Dedifferentiated amniotic fluid mesenchymal stem cell (primary cell): ENCODE measurements at regions not wholly inside any gene's neighbourhood (a gene's known extent, or its start where the extent isn't known, plus 50 kb on each side); places are given as distances from the start of the nearest gene placed in this dataset.

Experiments used
- DNase-seq: peaks from one replicate; pipeline ENCODE4 v3.0.0-alpha.2; 2016; ENCODE audit errors: extremely low spot score

- no peak for DNase-seq
These were observed 65.3 kb upstream of the MDFIC start for GRCh38 chr7:114856625-114857024.

GRCh38 chr7:114857605-114858004, 64.3 kb upstream of the MDFIC start:
- DNase-seq = no peak

GRCh38 chr7:114859477-114859876, 62.4 kb upstream of the MDFIC start:
- no peak for DNase-seq

GRCh38 chr7:114860206-114860605, 61.7 kb upstream of the MDFIC start:
- DNase-seq = no peak

GRCh38 chr7:114862406-114862805, 59.5 kb upstream of the MDFIC start:
- DNase-seq = no peak

- DNase-seq = no peak
These were observed 57.6 kb upstream of the MDFIC start for GRCh38 chr7:114864278-114864677.

- DNase-seq = peak; percentile 41
These were observed 56.3 kb upstream of the MDFIC start for GRCh38 chr7:114865564-114865963.
